ENCODE measurements at regions not wholly inside any gene's neighbourhood (a gene's known extent, or its start where the extent isn't known, plus 50 kb on each side); places are given as distances from the start of the nearest gene placed in this dataset.

GRCh38 chr18:39958876-39959275 is 1996.2 kb upstream of the PIK3C3 start:
- TF ChIP-seq TAF1 (IDR thresholded peaks at IDR 0.05; ENCODE audit: borderline replicate concordance, insufficient read depth, low read length) (no peak), FOXP2 (optimal IDR thresholded peaks at IDR 0.05; ENCODE audit: borderline replicate concordance, extremely low read depth, extremely low read length, insufficient read depth) (no peak), REST (IDR thresholded peaks at IDR 0.05; ENCODE audit: insufficient read depth in 1 of 2, low read depth in 2 of 2, low read length in 2 of 2) (no peak), SIN3A (IDR thresholded peaks at IDR 0.05; ENCODE audit: borderline replicate concordance, insufficient read depth, low read length) (no peak), POLR2AphosphoS5 (IDR thresholded peaks at IDR 0.05; ENCODE audit: low read depth, low read length) (no peak)

DNA sequence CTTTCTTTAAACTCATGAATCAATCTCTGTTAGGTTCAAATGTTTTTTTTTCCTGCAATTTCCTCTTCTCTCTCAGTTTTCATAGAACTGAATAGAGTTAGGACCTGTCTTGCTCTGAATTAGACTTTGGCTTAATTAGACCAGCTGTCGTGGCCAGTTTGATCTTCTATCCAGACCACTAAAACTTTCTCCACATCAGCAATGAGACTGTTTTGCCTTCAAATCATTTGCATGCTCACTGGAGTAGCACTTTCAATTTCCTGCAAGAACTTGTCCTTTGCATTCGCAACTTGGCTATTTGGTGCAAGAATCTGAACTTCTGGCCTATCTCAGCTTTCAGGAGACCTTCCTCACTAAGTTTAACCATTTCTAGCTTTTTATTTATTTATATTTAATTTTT is 2002.2 kb upstream of the PIK3C3 start:
- TF ChIP-seq REST (IDR thresholded peaks at IDR 0.05; ENCODE audit: insufficient read depth in 1 of 2, low read depth in 2 of 2, low read length in 2 of 2) (no peak), FOXP2 (optimal IDR thresholded peaks at IDR 0.05; ENCODE audit: borderline replicate concordance, extremely low read depth, extremely low read length, insufficient read depth) (no peak), SIN3A (IDR thresholded peaks at IDR 0.05; ENCODE audit: borderline replicate concordance, insufficient read depth, low read length) (no peak), TAF1 (IDR thresholded peaks at IDR 0.05; ENCODE audit: borderline replicate concordance, insufficient read depth, low read length) (no peak), POLR2AphosphoS5 (IDR thresholded peaks at IDR 0.05; ENCODE audit: low read depth, low read length) (no peak)

- no peak for TF ChIP-seq SIN3A (IDR thresholded peaks at IDR 0.05; ENCODE audit: borderline replicate concordance, insufficient read depth, low read length)
Measured at GRCh38 chr18:39951142-39951720, 2003.8 kb upstream of the PIK3C3 start.

- no peak for TF ChIP-seq REST (IDR thresholded peaks at IDR 0.05; ENCODE audit: insufficient read depth in 1 of 2, low read depth in 2 of 2, low read length in 2 of 2)
- TF ChIP-seq POLR2AphosphoS5 (IDR thresholded peaks at IDR 0.05; ENCODE audit: low read depth, low read length) = no peak
- no peak for TF ChIP-seq FOXP2 (optimal IDR thresholded peaks at IDR 0.05; ENCODE audit: borderline replicate concordance, extremely low read depth, extremely low read length, insufficient read depth)
- TF ChIP-seq SIN3A (IDR thresholded peaks at IDR 0.05; ENCODE audit: borderline replicate concordance, insufficient read depth, low read length) = no peak
- TF ChIP-seq TAF1 (IDR thresholded peaks at IDR 0.05; ENCODE audit: borderline replicate concordance, insufficient read depth, low read length) = no peak
Measured at GRCh38 chr18:39946623-39947061, 2008.4 kb upstream of the PIK3C3 start.

DNA sequence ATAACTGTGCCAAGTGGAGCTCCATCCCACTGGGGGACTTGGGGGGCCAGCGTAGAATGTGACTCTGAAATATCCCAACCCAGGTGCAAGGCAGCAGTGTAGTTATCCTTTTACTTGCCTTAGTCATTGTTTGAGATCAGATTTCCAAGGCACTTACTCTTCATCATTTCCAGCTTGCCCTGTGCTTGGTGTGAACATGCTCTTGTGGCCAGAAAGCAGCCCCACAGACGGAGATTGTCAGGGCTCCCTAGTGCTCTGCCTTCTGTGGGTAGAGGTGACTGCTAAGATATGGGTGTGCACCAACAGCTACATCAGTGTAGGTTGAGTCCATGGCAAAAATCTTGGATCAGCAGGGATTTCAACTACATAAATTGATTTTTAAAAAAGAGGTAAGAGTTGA is 2010.0 kb upstream of the PIK3C3 start:
- TF ChIP-seq SIN3A (IDR thresholded peaks at IDR 0.05; ENCODE audit: borderline replicate concordance, insufficient read depth, low read length) = no peak
- TF ChIP-seq REST (IDR thresholded peaks at IDR 0.05; ENCODE audit: insufficient read depth in 1 of 2, low read depth in 2 of 2, low read length in 2 of 2) = no peak
- TF ChIP-seq TAF1 (IDR thresholded peaks at IDR 0.05; ENCODE audit: borderline replicate concordance, insufficient read depth, low read length) = no peak
- no peak for TF ChIP-seq FOXP2 (optimal IDR thresholded peaks at IDR 0.05; ENCODE audit: borderline replicate concordance, extremely low read depth, extremely low read length, insufficient read depth)
- no peak for TF ChIP-seq POLR2AphosphoS5 (IDR thresholded peaks at IDR 0.05; ENCODE audit: low read depth, low read length)

All from PFSK-1 (cell line).